Tibial nerve (tissue), 4 donors: ENCODE measurements at regions not wholly inside any gene's neighbourhood (a gene's known extent, or its start where the extent isn't known, plus 50 kb on each side); places are given as distances from the start of the nearest gene placed in this dataset.

Experiments
- DNase-seq, 2 donors: peaks; one replicate each; pipeline ENCODE4 v3.0.0-alpha.2; 2019; ENCODE audit warnings: low spot score in 2 of 2
- H3K27ac ChIP-seq, 4 donors: fragments of 200-600 bp; sonication (generic) in 3 of 4; one replicate each; pipeline ENCODE4 v1.5.1; 2017 to 2019; ENCODE audit warnings: mild to moderate bottlenecking in 1 of 4
- H3K27me3 ChIP-seq, 2 donors: fragments of 200-600 bp; sonication (generic) in 1 of 2; one replicate each; pipeline versions ENCODE4 v1.5.1 to v1.6.0; 2017 to 2019
- H3K36me3 ChIP-seq, 3 donors: fragments of 200-600 bp; sonication (generic); one replicate each; pipeline ENCODE4 v1.5.1; 2018 to 2019
- H3K4me1 ChIP-seq, 4 donors: fragments of 200-600 bp; sonication (generic) in 3 of 4; one replicate each; pipeline ENCODE4 v1.5.1; 2017 to 2019
- H3K4me3 ChIP-seq, 4 donors: fragments of 200-600 bp; sonication (generic) in 3 of 4; one replicate each; pipeline ENCODE4 v1.5.1; 2017 to 2019; ENCODE audit warnings: mild to moderate bottlenecking in 1 of 4, moderate library complexity in 1 of 4
- H3K9me3 ChIP-seq, 4 donors: fragments of 200-600 bp; sonication (generic) in 3 of 4; one replicate each; pipeline ENCODE4 v1.5.1; 2017 to 2019
- EP300 ChIP-seq, 2 donors: sonication (generic); formaldehyde crosslinking; IDR thresholded peaks; one replicate each; pipeline ENCODE4 v1.6.1; 2017; ENCODE audit warnings: antibody characterized with exemption in 2 of 2, mild to moderate bottlenecking in 1 of 2
- POLR2A ChIP-seq, 2 donors: fragments of 450-650 bp; IDR thresholded peaks; one replicate each; pipeline ENCODE4 v1.6.1; 2017; ENCODE audit warnings: antibody characterized with exemption in 2 of 2, mild to moderate bottlenecking in 2 of 2, moderate library complexity in 2 of 2
- WGBS, 2 donors: methylation state at CpG; one replicate each; pipeline ENCODE4 v1.1.5; 2018; 5-methylcytosine and 5-hydroxymethylcytosine counted together
- TF ChIP-seq, protein P1 (sequence below), 5 experiments: fragments of 200-600 bp in 3 of 5; fragments of 450-650 bp in 2 of 5; sonication (generic) in 3 of 5; IDR thresholded peaks; one replicate each; pipeline ENCODE4 v1.5.1; 2016 to 2019; ENCODE audit warnings: antibody characterized with exemption in 5 of 5, mild to moderate bottlenecking in 3 of 5, moderate library complexity in 2 of 5

DNA sequence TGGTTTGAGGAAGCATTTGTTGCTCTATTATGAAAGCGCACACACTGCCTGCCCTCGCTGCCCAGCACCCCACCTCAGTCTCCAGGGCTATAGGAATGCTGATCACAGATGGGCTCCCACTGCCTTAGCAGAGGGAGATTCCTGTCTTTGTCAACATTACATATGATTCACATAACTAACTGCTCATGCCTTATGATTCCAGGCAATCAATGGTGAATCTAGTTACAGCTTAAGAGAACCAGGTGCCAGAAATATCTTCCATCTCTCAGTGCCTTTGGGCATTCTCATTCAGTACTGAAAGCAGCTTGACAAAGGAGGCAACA is 458.9 kb upstream of the C9orf72 start:
- no peaks in the 10 kb centered on the region for H3K27me3 ChIP-seq
- DNase-seq: no peak
- TF ChIP-seq POLR2A (IDR thresholded peaks at IDR 0.05) (no peak), EP300 (IDR thresholded peaks at IDR 0.05) (no peak)
- TF ChIP-seq, protein P1, sequence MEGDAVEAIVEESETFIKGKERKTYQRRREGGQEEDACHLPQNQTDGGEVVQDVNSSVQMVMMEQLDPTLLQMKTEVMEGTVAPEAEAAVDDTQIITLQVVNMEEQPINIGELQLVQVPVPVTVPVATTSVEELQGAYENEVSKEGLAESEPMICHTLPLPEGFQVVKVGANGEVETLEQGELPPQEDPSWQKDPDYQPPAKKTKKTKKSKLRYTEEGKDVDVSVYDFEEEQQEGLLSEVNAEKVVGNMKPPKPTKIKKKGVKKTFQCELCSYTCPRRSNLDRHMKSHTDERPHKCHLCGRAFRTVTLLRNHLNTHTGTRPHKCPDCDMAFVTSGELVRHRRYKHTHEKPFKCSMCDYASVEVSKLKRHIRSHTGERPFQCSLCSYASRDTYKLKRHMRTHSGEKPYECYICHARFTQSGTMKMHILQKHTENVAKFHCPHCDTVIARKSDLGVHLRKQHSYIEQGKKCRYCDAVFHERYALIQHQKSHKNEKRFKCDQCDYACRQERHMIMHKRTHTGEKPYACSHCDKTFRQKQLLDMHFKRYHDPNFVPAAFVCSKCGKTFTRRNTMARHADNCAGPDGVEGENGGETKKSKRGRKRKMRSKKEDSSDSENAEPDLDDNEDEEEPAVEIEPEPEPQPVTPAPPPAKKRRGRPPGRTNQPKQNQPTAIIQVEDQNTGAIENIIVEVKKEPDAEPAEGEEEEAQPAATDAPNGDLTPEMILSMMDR (IDR thresholded peaks at IDR 0.05): no peak
- WGBS, 2 donors: 84 to 94% methylated on average over 2 of the region's 2 CpGs
- H3K9me3 ChIP-seq: no peaks in the 10 kb centered on the region
- no peaks in the 10 kb centered on the region for H3K36me3 ChIP-seq
- H3K27ac ChIP-seq: no peak overlapping the region
- H3K4me1 ChIP-seq: no peaks in the 10 kb centered on the region
- no peak overlapping the region for H3K4me3 ChIP-seq

DNA sequence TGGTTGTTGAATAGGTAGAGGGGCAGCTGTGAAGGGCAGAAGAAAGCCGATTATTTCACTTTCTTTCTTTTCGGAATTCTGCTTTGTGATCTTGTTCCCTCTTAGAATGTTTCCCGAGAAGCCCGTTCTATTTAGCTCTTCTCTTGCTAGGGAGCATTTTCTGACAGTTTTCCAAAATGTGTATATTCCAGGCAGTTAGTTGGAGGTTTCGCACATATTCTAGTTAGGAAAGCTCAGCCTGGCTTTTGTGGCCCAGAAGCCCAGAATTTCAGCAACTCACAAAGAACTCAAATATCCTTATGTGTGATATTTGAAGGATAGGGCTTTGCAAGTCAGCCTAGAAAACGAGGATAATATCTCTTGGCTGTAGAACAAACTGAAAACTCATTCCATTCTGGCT is 461.0 kb upstream of the C9orf72 start:
- no peak overlapping the region for H3K27ac ChIP-seq
- DNase-seq: no peak
- H3K27me3 ChIP-seq: no peaks in the 10 kb centered on the region
- no peak overlapping the region for H3K4me3 ChIP-seq
- TF ChIP-seq POLR2A (IDR thresholded peaks at IDR 0.05): no peak
- TF ChIP-seq EP300 (IDR thresholded peaks at IDR 0.05): no peak
- H3K4me1 ChIP-seq: no peaks in the 10 kb centered on the region
- WGBS, 2 donors: 60 to 63% methylated on average over 6 of the region's 6 CpGs
- no peaks in the 10 kb centered on the region for H3K36me3 ChIP-seq
- no peaks in the 10 kb centered on the region for H3K9me3 ChIP-seq

DNA sequence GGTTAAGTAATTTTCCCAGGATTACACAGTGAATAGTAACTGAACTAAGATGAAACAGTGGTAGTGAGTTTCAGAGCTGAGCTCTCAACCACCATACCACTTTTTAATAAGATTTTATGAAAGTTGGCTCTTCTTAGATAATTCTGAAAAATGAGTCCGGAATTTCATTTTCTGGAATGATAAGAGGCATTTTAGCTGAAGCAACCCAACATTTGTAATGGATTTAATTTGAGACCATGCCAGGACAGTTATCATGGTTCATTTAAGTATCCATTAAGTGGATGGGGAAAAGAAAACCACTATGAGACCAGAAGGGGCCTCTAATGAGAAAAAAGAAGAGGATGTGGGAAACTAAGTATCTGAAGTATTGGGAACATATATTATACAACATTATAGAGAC is 464.7 kb upstream of the C9orf72 start:
- no peak overlapping the region for H3K27ac ChIP-seq
- TF ChIP-seq POLR2A (IDR thresholded peaks at IDR 0.05) (no peak), EP300 (IDR thresholded peaks at IDR 0.05) (no peak)
- TF ChIP-seq, protein P1 (IDR thresholded peaks at IDR 0.05): no peak
- 73 to 82% methylated on average over 1 of the region's 1 CpG for WGBS, 2 donors

DNA sequence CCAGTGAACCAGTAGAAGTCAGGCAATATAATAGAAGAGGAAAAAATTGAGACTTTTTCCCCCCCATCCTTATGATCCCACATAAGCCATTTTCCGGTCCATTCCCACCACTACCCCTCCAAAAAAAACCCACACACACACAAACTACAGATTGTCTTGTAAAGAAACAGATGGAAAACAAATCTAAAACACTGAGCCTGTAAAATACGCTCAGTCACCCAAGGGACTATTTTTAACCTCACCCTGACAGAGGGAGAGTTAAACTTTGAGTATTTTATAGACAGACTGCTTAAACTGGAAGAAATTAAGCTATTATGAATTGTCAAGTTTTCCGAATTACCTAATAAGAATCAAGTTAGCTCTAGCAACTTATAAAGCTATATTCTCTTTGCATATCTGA is 471.8 kb upstream of the C9orf72 start:
- no peaks in the 10 kb centered on the region for H3K27me3 ChIP-seq
- H3K9me3 ChIP-seq: no peaks in the 10 kb centered on the region
- no peaks in the 10 kb centered on the region for H3K36me3 ChIP-seq
- TF ChIP-seq, protein P1 (IDR thresholded peaks at IDR 0.05): no peak
- TF ChIP-seq EP300 (IDR thresholded peaks at IDR 0.05) (no peak), POLR2A (IDR thresholded peaks at IDR 0.05) (no peak)
- 50 to 61% methylated on average over 3 of the region's 3 CpGs for WGBS, 2 donors
- no peak for DNase-seq
- no peak overlapping the region for H3K4me3 ChIP-seq
- no peaks in the 10 kb centered on the region for H3K4me1 ChIP-seq
- no peak overlapping the region for H3K27ac ChIP-seq

More for the DNA sequence above, 464.7 kb upstream of the C9orf72 start:
- Histone ChIP-seq H3K27me3 (no peaks in the 10 kb centered on the region), H3K9me3 (no peaks in the 10 kb centered on the region), H3K4me1 (no peaks in the 10 kb centered on the region), H3K36me3 (no peaks in the 10 kb centered on the region), H3K4me3 (no peak overlapping the region)
- DNase-seq: no peak

DNA sequence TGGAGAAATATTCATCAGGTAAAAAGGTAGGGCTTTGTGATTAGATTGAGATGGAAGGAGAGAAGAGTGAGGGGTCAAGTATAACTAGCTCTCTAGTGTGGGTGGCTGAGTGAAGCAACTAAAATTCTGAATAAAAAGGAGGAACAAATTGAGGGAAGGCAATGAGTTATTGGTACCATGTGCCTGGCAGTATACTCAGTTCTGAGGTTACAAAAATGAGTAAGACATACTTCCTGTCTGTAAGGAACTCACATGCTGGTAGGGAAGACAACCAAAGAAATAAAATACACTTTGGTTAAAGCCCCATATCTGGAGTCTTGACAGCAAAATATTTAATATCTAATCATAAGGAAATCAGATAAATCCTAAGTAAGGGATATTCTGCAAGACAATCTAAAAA is 476.8 kb upstream of the C9orf72 start:
- H3K36me3 ChIP-seq: no peaks in the 10 kb centered on the region
- DNase-seq: no peak
- no peak overlapping the region for H3K27ac ChIP-seq
- no peaks in the 10 kb centered on the region for H3K27me3 ChIP-seq
- peaks cover 0 to 7% (median 0%) of the 10 kb centered on the region in 4 donors for H3K4me1 ChIP-seq
- TF ChIP-seq EP300 (IDR thresholded peaks at IDR 0.05) (no peak), POLR2A (IDR thresholded peaks at IDR 0.05) (no peak)
- TF ChIP-seq, protein P1 (IDR thresholded peaks at IDR 0.05): no peak
- no peaks in the 10 kb centered on the region for H3K9me3 ChIP-seq
- no peak overlapping the region for H3K4me3 ChIP-seq

DNA sequence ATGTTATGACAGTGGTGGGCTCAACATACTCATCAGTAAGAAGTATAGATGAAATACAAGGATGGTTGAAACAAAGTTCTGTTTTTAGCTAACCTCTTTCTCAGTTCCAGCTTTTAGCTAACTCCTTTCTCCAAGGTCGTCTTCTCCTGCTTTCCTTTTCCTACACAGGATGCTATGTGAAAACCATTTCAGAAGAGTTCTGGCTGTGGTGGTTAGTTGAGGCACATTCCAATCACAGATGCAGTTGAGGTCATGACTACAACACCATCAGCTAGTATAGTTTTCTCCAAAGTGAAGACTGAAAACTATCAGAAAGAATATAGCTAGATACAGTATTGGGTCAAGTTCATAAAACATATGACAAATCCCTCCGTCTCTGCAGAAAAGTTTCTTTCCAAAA is 477.7 kb upstream of the C9orf72 start:
- TF ChIP-seq EP300 (IDR thresholded peaks at IDR 0.05): no peak
- Histone ChIP-seq H3K27me3 (no peaks in the 10 kb centered on the region), H3K27ac (no peak overlapping the region), H3K4me3 (no peak overlapping the region), H3K9me3 (no peaks in the 10 kb centered on the region), H3K36me3 (no peaks in the 10 kb centered on the region), H3K4me1 (peaks cover 0 to 7% (median 0%) of the 10 kb centered on the region in 4 donors)
- 71 to 72% methylated on average over 2 of the region's 2 CpGs for WGBS, 2 donors
- no peak for DNase-seq
